Activated T-helper 2 cell treated with anti-CD3 and anti-CD28 coated beads, Interferon-gamma antibody, Interleukin-2, Interleukin-4, amounts not matched to agents 10 μg/mL and 5 μg/mL and 100 μg/mL, durations not matched to agents 14 hours and 24 hours and 36 hours (primary cell): ENCODE measurements at regions not wholly inside any gene's neighbourhood (a gene's known extent, or its start where the extent isn't known, plus 50 kb on each side); places are given as distances from the start of the nearest gene placed in this dataset.

Experiments
- DNase-seq: peaks from one replicate; pipeline ENCODE4 v3.0.0; 2021; ENCODE audit warnings: low spot score
- H3K27ac Mint-ChIP-seq: one replicate; pipeline ENCODE4 v1.8.0; 2021; ENCODE audit warnings: mixed read lengths
- H3K27me3 Mint-ChIP-seq: one replicate; pipeline ENCODE4 v1.8.0; 2021; ENCODE audit warnings: low read depth, mixed read lengths
- H3K36me3 Mint-ChIP-seq: one replicate; pipeline ENCODE4 v1.8.0; 2021; ENCODE audit warnings: low read depth, mixed read lengths
- H3K4me1 Mint-ChIP-seq: one replicate; pipeline ENCODE4 v1.8.0; 2021; ENCODE audit warnings: low read depth, mixed read lengths
- H3K4me3 Mint-ChIP-seq: one replicate; pipeline ENCODE4 v1.8.0; 2021; ENCODE audit warnings: low read depth, mild to moderate bottlenecking, moderate library complexity, mixed read lengths
- H3K9me3 Mint-ChIP-seq: one replicate; pipeline ENCODE4 v1.8.0; 2021; ENCODE audit warnings: mixed read lengths
- intact Hi-C: fragments of 100-400 bp; cut with micrococcal nuclease; formaldehyde crosslinking; loops from one replicate; pipeline ENCODE4 v1.15.1; 2023

GRCh38 chr6:113357041-113357440 lies 500.1 kb upstream of the MARCKS start:
- no peak for DNase-seq
- intact Hi-C loops, result no loop called here
- H3K27me3 Mint-ChIP-seq, result no peaks in the 10 kb centered on the region
- H3K9me3 Mint-ChIP-seq, result no peaks in the 10 kb centered on the region
- H3K4me3 Mint-ChIP-seq, result no peak overlapping the region
- H3K27ac Mint-ChIP-seq, result no peak overlapping the region
- no peaks in the 10 kb centered on the region for H3K4me1 Mint-ChIP-seq
- H3K36me3 Mint-ChIP-seq, result no peaks in the 10 kb centered on the region

DNA sequence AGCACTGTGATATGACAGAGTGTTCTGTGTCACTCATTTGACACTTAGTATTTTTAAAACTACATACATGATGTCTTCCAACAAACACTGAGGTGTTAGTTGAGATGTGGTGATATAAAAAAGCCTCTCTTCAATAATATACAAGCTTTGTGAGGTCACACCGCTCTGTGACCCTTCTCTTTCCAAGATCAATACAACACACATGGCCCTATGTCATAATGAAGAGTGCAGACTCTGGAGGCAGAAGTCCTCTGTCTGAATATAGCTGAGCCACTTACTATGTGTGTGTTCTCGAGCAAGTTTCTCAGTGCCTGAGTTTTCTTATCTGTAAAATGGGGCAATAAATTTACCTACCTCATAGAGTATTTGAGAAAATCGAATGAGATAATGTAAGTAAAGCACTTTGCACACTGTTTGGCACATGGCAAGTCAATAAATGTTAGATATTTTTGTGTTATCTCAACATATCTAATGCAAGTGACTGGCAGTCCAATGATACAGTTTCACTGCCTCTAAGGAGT lies 499.0 kb upstream of the MARCKS start:
- no peak overlapping the region for H3K27ac Mint-ChIP-seq
- DNase-seq, result no peak
- H3K36me3 Mint-ChIP-seq, result no peaks in the 10 kb centered on the region
- H3K4me1 Mint-ChIP-seq, result no peaks in the 10 kb centered on the region
- H3K27me3 Mint-ChIP-seq, result no peaks in the 10 kb centered on the region
- H3K4me3 Mint-ChIP-seq, result no peak overlapping the region
- no peaks in the 10 kb centered on the region for H3K9me3 Mint-ChIP-seq
- intact Hi-C loops, result no loop called here

DNA sequence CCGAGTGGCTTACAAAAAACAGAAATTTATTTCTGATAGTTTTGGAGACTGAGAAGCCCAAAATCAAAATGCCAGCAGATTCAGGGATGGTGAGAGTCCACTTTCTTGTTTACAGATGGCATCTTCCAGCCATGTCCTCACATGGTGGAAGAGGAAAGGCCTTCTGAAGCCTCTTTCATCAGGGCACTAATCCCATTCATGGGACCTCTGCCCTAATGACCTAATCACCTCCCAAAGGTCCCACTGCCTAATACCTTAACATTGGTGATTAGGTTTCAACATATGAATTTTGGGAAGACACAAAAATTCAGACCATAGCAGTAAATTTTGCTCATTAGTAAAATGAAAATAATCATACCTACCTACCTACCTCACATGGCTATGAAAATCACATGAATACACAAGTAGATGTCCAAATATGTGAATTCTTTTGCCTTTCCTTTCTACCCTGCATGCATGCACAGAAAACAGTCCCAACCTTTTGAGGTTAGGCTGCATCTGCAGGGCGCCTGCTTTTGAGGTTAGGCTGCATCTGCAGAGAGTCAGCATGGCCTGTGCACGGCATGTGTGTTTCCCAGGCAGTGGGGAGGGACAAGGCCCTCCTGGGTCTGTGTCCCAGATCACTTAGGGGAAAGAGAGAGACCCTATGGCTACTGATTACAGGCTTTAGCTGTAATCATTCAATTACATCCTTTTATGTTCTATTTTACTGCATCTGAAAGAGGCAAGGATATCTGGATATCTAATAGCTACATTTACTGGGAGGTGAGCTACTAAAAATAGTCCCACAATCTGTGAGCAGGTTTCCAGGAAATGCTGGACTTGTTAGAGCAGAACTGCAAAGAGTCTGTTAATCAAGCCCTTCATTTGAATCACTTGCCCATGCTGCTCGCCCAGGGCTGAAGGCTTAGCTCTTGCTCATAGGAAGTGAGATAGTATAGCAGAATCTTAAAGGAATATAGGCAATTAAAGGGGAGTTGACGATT lies 497.7 kb upstream of the MARCKS start:
- Mint-ChIP-seq H3K27me3 (no peaks in the 10 kb centered on the region), H3K4me3 (no peak overlapping the region), H3K27ac (no peak overlapping the region), H3K9me3 (no peaks in the 10 kb centered on the region), H3K36me3 (no peaks in the 10 kb centered on the region), H3K4me1 (no peaks in the 10 kb centered on the region)
- intact Hi-C loops, result no loop called here
- DNase-seq, result no peak

GRCh38 chr6:113361014-113361645 lies 496.0 kb upstream of the MARCKS start:
- H3K4me3 Mint-ChIP-seq, result no peak overlapping the region
- intact Hi-C loops, result no loop called here
- no peaks in the 10 kb centered on the region for H3K27me3 Mint-ChIP-seq
- H3K36me3 Mint-ChIP-seq, result no peaks in the 10 kb centered on the region
- no peaks in the 10 kb centered on the region for H3K4me1 Mint-ChIP-seq
- H3K9me3 Mint-ChIP-seq, result no peaks in the 10 kb centered on the region
- H3K27ac Mint-ChIP-seq, result no peak overlapping the region
- DNase-seq, result no peak

GRCh38 chr6:113362301-113363047 lies 494.7 kb upstream of the MARCKS start:
- Mint-ChIP-seq H3K4me3 (no peak overlapping the region), H3K27ac (no peak overlapping the region)
- intact Hi-C loops, result no loop called here

DNA sequence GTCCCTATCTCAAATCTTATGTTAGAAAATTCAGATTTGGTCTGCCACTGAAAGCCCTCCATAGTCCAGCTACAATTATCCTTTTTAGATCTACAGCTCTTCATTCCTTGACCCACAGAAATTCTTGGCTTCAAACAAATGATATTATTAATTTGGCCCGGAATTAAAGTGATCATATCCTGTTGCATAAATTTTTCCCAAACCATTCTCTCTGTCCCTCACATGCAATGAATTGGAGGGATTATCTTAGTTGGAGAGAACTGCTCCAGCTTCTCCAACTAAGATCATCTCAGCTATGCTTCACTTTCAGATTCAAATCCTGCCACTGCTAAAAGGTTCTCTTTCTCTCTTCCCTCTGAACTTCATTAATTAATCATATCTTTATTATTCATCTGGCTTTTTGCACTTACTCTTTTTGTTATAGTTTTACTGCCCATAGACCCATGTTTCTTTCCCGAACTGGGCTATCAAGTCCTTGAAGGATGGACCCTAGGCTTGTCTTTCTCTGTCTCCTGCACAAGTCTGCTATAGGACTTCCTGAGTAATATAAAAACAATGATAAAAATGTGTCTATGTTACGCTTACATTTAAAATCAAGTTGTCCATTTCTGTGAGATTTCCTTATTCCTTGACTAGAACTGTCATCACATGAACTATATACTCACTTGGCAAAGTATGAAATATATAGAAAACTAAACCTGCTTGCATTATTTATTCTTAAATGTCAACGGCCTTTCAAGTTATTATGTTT lies 493.9 kb upstream of the MARCKS start:
- DNase-seq, result no peak
- Mint-ChIP-seq H3K27ac (no peak overlapping the region), H3K4me1 (no peaks in the 10 kb centered on the region), H3K36me3 (no peaks in the 10 kb centered on the region), H3K4me3 (no peak overlapping the region), H3K9me3 (no peaks in the 10 kb centered on the region), H3K27me3 (no peaks in the 10 kb centered on the region)
- intact Hi-C loops, result no loop called here

More at GRCh38 chr6:113362301-113363047, 494.7 kb upstream of the MARCKS start:
- Mint-ChIP-seq H3K9me3 (no peaks in the 10 kb centered on the region), H3K4me1 (no peaks in the 10 kb centered on the region), H3K27me3 (no peaks in the 10 kb centered on the region), H3K36me3 (no peaks in the 10 kb centered on the region)
- no peak for DNase-seq

DNA sequence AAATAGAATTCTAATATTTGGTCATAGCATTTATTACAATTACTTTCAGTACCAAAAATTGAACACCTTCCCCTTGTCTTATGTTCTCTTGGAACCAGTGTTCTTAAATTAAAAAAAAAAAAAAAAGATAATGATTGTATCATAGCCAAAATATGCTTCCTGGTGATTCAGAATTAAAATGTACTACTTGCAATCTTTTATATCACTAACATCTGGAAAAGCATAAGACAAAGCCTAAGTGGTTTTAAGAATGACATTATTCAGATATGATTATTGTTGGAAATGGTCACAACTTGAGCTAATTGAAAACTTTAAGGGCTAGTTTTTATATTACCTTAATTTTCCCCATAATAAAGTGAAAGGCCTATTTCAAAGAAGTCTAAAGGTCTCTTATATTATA lies 493.3 kb upstream of the MARCKS start:
- Mint-ChIP-seq H3K9me3 (no peaks in the 10 kb centered on the region), H3K27ac (no peak overlapping the region), H3K4me1 (no peaks in the 10 kb centered on the region), H3K27me3 (no peaks in the 10 kb centered on the region), H3K4me3 (no peak overlapping the region), H3K36me3 (no peaks in the 10 kb centered on the region)
- no peak for DNase-seq
- intact Hi-C loops, result no loop called here

- H3K9me3 Mint-ChIP-seq, result no peaks in the 10 kb centered on the region
- H3K27ac Mint-ChIP-seq, result no peak overlapping the region
- H3K27me3 Mint-ChIP-seq, result no peaks in the 10 kb centered on the region
- intact Hi-C loops, result no loop called here
- no peak overlapping the region for H3K4me3 Mint-ChIP-seq
- DNase-seq, result no peak
- no peaks in the 10 kb centered on the region for H3K36me3 Mint-ChIP-seq
- H3K4me1 Mint-ChIP-seq, result no peaks in the 10 kb centered on the region
These were observed 492.4 kb upstream of the MARCKS start for GRCh38 chr6:113364766-113365165.

- H3K4me3 Mint-ChIP-seq, result no peak overlapping the region
- no peak overlapping the region for H3K27ac Mint-ChIP-seq
- no peaks in the 10 kb centered on the region for H3K4me1 Mint-ChIP-seq
- H3K9me3 Mint-ChIP-seq, result no peaks in the 10 kb centered on the region
- no peak for DNase-seq
- no peaks in the 10 kb centered on the region for H3K27me3 Mint-ChIP-seq
- intact Hi-C loops, result no loop called here
- no peaks in the 10 kb centered on the region for H3K36me3 Mint-ChIP-seq
These were observed 492.0 kb upstream of the MARCKS start for GRCh38 chr6:113365191-113365590.

DNA sequence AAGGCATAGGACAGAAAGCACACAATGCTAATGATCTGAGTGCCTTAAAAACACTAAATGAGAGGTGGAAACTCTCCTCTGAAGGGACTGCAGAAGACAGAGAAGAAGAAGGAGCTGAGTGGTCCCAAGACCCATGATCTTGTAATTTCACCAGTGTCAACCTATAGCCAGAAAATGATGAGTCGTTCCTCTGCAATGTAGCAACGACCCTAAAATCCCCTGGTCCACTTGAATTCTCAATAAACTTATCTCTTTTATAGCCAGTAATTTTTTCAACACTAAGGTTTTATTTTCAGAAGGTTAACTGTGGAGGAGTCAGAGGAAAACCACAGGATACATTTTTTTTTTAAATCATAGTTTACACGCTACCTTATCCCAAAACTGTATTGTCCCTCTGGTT lies 490.6 kb upstream of the MARCKS start:
- DNase-seq, result no peak
- no peaks in the 10 kb centered on the region for H3K27me3 Mint-ChIP-seq
- H3K9me3 Mint-ChIP-seq, result no peaks in the 10 kb centered on the region
- H3K4me3 Mint-ChIP-seq, result no peak overlapping the region
- no peak overlapping the region for H3K27ac Mint-ChIP-seq
- intact Hi-C loops, result no loop called here
- no peaks in the 10 kb centered on the region for H3K4me1 Mint-ChIP-seq
- H3K36me3 Mint-ChIP-seq, result no peaks in the 10 kb centered on the region

DNA sequence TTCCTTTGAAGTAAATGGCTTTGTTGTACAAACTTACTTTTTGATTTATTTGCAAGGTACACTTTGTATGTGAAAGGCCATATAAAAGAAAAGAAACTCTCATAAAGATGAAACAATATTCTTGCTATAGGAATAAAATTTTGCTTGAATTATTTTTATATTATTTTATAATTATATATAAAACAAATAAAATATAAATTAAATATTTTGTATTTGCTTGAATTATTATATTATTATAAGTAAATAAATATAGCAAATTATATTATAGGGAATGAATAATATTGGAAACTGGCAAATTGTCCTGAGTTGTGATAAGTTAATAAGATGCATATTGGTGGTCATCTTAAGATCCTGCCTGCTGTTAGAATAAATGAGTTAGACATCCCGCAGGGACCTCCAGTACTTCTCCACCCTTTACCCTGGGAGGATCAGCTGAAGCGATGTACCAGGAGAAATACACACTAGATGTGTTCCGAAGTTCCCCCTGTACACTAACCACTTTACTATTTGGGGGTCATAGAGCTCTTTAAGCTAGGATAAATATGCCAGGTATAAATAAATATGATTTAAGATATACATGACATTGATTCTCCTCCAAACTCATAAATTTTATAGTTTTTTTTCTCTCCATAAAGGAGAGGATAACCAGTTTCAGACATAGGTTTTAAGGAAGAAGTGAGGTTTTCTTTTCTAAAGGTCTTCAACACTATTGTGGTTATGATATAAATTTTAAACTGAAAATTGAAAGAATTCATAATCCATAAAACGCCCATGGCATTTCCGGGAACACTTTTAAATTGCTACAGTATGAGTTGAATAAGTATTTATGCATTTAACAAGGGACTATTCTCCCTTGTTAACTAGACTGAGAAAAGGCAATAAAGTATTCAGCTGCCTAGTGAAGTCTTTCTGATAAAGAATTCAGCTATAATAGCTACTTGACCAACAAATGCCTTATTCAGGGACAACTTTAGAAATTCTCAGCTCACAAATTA lies 486.3 kb upstream of the MARCKS start:
- H3K27me3 Mint-ChIP-seq, result no peaks in the 10 kb centered on the region
- no peaks in the 10 kb centered on the region for H3K36me3 Mint-ChIP-seq

More for the DNA sequence above, 486.3 kb upstream of the MARCKS start:
- Mint-ChIP-seq H3K9me3 (no peaks in the 10 kb centered on the region), H3K4me1 (no peaks in the 10 kb centered on the region), H3K4me3 (no peak overlapping the region), H3K27ac (no peak overlapping the region)
- intact Hi-C loops, result no loop called here
- DNase-seq, result no peak
